ENCODE measurements at regions not wholly inside any gene's neighbourhood (a gene's known extent, or its start where the extent isn't known, plus 50 kb on each side); places are given as distances from the start of the nearest gene placed in this dataset.

GRCh38 chr11:71112454-71112853 lies 139.9 kb downstream of the SHANK2 start:
- no peak for TF ChIP-seq CTCF (IDR thresholded peaks at IDR 0.05)
- TF ChIP-seq POLR2A (IDR thresholded peaks at IDR 0.05; ENCODE audit: low read depth), result no peak
- TF ChIP-seq POLR2AphosphoS5 (IDR thresholded peaks at IDR 0.05), result no peak
